HFFc6 (cell line): ENCODE measurements at regions not wholly inside any gene's neighbourhood (a gene's known extent, or its start where the extent isn't known, plus 50 kb on each side); places are given as distances from the start of the nearest gene placed in this dataset.

Experiments
- DNase-seq: peaks from one replicate; pipeline ENCODE4 v3.0.0-alpha.2; 2018
- H3K27ac Mint-ChIP-seq: 2 replicates; pipeline ENCODE4 v1.8.0; 2020; ENCODE audit warnings: mild to moderate bottlenecking, mixed read lengths
- H3K27me3 Mint-ChIP-seq: 2 replicates; pipeline ENCODE4 v1.8.0; 2021; ENCODE audit warnings: mild to moderate bottlenecking, moderate library complexity, mixed read lengths; ENCODE audit not compliant: insufficient read depth
- H3K36me3 Mint-ChIP-seq: 2 replicates; pipeline ENCODE4 v1.8.0; 2021; ENCODE audit warnings: low read depth, mixed read lengths
- H3K4me1 Mint-ChIP-seq: 2 replicates; pipeline ENCODE4 v1.8.0; 2020; ENCODE audit warnings: low read depth, mixed read lengths
- H3K4me3 Mint-ChIP-seq: 2 replicates; pipeline ENCODE4 v1.8.0; 2020; ENCODE audit warnings: mild to moderate bottlenecking, moderate library complexity, mixed read lengths
- H3K9me3 Mint-ChIP-seq: 2 replicates; pipeline ENCODE4 v1.8.0; 2020; ENCODE audit warnings: mild to moderate bottlenecking, mixed read lengths
- TF ChIP-seq, protein P1 (sequence below): fragments of 200-600 bp; sonication (generic); IDR thresholded peaks from 2 replicates; pipeline ENCODE4 v1.5.0; 2021; ENCODE audit warnings: antibody characterized with exemption, mild to moderate bottlenecking

DNA sequence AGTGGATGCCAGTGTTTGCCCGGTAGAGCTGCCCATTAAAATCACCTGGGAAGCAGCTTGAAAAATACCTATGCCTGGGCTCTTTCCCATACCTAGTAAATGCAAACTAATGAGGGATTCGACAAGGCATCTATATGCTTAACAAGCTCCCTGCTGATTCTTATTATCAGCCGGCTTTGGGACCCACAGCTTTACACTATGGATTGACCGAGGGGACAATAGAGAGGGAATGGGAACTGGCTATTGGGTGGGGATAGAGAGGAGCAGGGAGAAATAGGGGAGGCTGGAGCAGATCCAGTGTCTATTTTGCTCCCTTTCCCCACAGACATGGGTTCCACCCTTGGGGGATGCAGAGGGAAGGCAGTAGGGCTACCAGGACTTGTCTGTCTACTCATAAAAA is 103.1 kb upstream of the TEX13D start:
- Mint-ChIP-seq H3K27me3 (peaks cover 3% of the 10 kb centered on the region), H3K27ac (no peak overlapping the region), H3K9me3 (no peaks in the 10 kb centered on the region), H3K4me3 (no peak overlapping the region), H3K4me1 (no peaks in the 10 kb centered on the region), H3K36me3 (no peaks in the 10 kb centered on the region)
- DNase-seq, result no peak
- TF ChIP-seq, protein P1, sequence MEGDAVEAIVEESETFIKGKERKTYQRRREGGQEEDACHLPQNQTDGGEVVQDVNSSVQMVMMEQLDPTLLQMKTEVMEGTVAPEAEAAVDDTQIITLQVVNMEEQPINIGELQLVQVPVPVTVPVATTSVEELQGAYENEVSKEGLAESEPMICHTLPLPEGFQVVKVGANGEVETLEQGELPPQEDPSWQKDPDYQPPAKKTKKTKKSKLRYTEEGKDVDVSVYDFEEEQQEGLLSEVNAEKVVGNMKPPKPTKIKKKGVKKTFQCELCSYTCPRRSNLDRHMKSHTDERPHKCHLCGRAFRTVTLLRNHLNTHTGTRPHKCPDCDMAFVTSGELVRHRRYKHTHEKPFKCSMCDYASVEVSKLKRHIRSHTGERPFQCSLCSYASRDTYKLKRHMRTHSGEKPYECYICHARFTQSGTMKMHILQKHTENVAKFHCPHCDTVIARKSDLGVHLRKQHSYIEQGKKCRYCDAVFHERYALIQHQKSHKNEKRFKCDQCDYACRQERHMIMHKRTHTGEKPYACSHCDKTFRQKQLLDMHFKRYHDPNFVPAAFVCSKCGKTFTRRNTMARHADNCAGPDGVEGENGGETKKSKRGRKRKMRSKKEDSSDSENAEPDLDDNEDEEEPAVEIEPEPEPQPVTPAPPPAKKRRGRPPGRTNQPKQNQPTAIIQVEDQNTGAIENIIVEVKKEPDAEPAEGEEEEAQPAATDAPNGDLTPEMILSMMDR, result no peak

DNA sequence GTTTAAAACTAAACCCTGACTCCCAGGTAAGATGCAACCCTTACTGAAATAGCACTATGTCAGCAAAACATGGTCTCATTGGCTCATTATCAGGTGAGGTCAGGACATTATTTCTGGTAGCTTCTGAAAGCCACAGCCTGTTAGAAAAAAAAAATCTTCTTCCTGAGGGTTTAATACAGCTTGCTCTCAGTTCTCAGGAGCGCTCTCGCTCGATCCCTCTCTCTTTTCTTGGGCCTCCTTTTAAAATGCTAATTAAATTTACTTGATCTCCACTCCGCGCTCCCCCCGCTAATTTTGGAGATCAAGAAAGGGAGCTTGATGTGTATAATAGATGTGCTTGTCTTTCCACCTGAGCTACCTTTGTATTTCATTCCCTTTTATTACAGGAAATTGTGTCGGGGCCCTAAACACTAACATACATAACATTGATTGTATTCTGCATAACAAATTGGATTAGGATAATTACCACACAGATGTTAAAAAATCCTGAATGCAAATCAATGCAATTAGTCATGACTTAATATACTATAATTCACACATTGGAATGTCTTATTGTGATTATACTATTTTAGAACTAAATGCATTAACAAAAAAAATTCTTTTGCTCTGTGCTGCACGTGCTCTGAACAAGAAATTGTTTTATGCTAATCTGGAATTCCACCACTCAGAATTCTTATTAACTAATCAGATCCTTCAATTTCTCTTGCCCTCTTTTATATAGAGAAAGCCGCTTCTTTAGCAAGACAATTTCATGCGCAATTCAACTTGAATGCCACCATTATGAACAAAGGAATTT is 101.6 kb upstream of the TEX13D start:
- DNase-seq, result no peak
- Mint-ChIP-seq H3K9me3 (no peaks in the 10 kb centered on the region), H3K36me3 (no peaks in the 10 kb centered on the region), H3K4me1 (no peaks in the 10 kb centered on the region), H3K27ac (no peak overlapping the region), H3K27me3 (peaks cover 3% of the 10 kb centered on the region), H3K4me3 (no peak overlapping the region)
- TF ChIP-seq, protein P1, result no peak

DNA sequence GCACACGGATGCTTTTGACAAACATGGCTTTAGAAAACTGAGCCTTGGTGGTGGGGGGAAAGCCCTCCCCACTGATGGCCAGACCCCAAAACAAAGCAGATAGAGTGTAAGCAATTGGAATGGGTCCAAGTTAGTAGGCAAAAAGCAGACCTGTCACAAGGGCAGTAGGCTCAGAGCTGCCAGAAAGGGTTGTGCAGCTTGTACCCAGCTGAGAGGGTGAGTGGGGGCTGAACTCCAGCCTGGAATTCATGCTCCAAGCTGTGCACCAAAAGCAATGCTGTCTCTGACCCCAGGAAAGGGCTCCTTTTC is 101.1 kb upstream of the TEX13D start:
- Mint-ChIP-seq H3K27me3 (peaks cover 3% of the 10 kb centered on the region), H3K4me1 (no peaks in the 10 kb centered on the region), H3K9me3 (no peaks in the 10 kb centered on the region), H3K36me3 (no peaks in the 10 kb centered on the region), H3K27ac (no peak overlapping the region), H3K4me3 (no peak overlapping the region)
- TF ChIP-seq, protein P1, result no peak
- no peak for DNase-seq

DNA sequence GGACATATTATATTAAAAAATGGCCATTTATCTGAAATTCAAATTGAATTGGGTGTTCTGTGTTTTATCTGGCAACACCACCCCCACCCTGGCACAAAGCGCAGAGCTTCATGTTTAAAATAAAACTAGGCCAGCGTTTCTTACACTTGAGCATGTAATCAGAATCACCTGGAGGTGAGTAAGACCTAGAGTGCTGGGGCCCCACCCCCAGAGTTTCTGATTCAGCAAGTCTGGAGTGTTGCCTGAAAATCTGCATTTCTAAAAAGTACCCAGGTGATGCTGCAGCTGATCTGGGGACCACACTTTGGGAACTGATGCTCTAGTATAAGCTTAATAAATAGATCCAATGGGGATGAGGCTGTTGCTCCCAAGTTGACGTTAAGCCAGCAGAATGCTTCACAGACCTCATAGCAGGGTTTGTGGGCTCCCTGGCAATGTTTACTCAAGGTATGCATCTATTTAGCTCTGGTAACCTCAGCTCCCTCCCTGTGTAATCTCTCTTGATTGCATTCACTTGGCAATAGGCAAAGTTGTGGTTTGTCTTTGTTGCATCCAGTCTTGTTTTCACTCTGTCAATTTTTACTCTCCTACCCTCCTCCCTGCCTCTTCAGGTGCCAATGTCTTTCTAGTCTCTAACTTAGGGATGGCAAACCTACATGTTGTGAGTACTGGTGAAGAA is 99.8 kb upstream of the TEX13D start:
- H3K4me1 Mint-ChIP-seq, result no peaks in the 10 kb centered on the region
- no peak for DNase-seq
- no peaks in the 10 kb centered on the region for H3K9me3 Mint-ChIP-seq
- H3K4me3 Mint-ChIP-seq, result no peak overlapping the region
- peaks cover 3% of the 10 kb centered on the region; the same call in 1 of the 2 replicates for H3K27me3 Mint-ChIP-seq
- no peaks in the 10 kb centered on the region for H3K36me3 Mint-ChIP-seq
- TF ChIP-seq, protein P1, result no peak
- no peak overlapping the region for H3K27ac Mint-ChIP-seq

DNA sequence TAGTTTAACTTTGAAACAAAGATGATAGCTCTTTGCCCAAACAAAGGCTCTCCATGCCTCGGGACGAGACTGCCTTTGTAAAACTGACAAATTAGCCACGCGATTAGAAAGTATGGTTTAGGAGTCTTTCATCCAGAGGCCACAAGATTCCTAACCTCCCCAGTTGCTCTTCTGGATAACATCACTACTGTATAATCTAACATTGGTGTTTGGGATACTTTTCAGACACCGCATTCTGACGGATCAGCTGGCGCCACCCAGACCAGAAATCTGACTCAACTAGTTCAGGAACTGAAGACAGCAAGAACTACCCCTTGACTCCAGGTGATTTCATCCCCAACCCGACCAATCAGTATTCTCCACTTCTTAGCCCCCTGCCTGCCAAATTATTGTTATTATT is 98.1 kb upstream of the TEX13D start:
- Mint-ChIP-seq H3K9me3 (no peaks in the 10 kb centered on the region), H3K27me3 (peaks cover 7% of the 10 kb centered on the region), H3K4me3 (no peak overlapping the region), H3K36me3 (no peaks in the 10 kb centered on the region), H3K4me1 (no peaks in the 10 kb centered on the region), H3K27ac (no peak overlapping the region)
- TF ChIP-seq, protein P1, result no peak
- DNase-seq, result no peak
